Choroid plexus epithelial cell (primary cell): ENCODE measurements at regions not wholly inside any gene's neighbourhood (a gene's known extent, or its start where the extent isn't known, plus 50 kb on each side); places are given as distances from the start of the nearest gene placed in this dataset.

Experiments
- DNase-seq: peaks from one replicate; pipeline ENCODE4 v3.0.0-alpha.2; 2010; ENCODE audit warnings: low read depth
- H3K4me3 ChIP-seq: 2 replicates; pipeline ENCODE4 v1.5.1; 2011; ENCODE audit warnings: low read depth, mild to moderate bottlenecking, control low read depth, low read length, moderate library complexity
- TF ChIP-seq, protein P1 (sequence below): conservative IDR thresholded peaks from 2 replicates; pipeline ENCODE4 v1.5.1; 2011; ENCODE audit warnings: low read depth, mild to moderate bottlenecking, control low read depth, inconsistent platforms, low read length, moderate library complexity

- H3K4me3 ChIP-seq = no peak overlapping the region
- TF ChIP-seq, protein P1, sequence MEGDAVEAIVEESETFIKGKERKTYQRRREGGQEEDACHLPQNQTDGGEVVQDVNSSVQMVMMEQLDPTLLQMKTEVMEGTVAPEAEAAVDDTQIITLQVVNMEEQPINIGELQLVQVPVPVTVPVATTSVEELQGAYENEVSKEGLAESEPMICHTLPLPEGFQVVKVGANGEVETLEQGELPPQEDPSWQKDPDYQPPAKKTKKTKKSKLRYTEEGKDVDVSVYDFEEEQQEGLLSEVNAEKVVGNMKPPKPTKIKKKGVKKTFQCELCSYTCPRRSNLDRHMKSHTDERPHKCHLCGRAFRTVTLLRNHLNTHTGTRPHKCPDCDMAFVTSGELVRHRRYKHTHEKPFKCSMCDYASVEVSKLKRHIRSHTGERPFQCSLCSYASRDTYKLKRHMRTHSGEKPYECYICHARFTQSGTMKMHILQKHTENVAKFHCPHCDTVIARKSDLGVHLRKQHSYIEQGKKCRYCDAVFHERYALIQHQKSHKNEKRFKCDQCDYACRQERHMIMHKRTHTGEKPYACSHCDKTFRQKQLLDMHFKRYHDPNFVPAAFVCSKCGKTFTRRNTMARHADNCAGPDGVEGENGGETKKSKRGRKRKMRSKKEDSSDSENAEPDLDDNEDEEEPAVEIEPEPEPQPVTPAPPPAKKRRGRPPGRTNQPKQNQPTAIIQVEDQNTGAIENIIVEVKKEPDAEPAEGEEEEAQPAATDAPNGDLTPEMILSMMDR = no peak
- DNase-seq = no peak
These were observed 349.1 kb downstream of the ISL1 start for GRCh38 chr5:51732304-51732703.

GRCh38 chr5:51734677-51735076 lies 351.4 kb downstream of the ISL1 start:
- no peak for DNase-seq
- TF ChIP-seq, protein P1 = no peak
- no peak overlapping the region for H3K4me3 ChIP-seq

GRCh38 chr5:51746023-51746422 lies 362.8 kb downstream of the ISL1 start:
- no peak for DNase-seq
- H3K4me3 ChIP-seq = no peak overlapping the region
- TF ChIP-seq, protein P1 = no peak

DNA sequence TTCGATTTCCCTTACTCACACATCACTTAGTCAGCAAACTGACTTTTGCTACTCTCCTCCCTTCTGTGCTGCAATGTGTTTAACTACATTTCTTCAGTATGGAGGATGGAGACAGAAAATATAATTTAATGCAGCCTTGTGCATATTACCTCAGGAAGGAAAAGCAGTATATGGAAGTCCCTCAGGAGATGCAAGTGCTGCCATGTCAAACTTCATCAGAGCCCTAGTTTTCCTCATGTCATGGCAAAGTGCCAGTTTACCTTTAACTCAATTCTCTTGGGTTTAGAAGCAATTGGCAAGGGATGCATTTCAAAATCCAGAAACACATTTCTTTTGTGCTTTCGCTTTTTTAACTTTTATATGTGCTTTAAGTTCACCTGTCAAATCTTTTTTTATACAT lies 365.4 kb downstream of the ISL1 start:
- no peak overlapping the region for H3K4me3 ChIP-seq
- TF ChIP-seq, protein P1 = no peak
- DNase-seq = no peak
